ENCODE measurements at regions not wholly inside any gene's neighbourhood (a gene's known extent, or its start where the extent isn't known, plus 50 kb on each side); places are given as distances from the start of the nearest gene placed in this dataset.

DNA sequence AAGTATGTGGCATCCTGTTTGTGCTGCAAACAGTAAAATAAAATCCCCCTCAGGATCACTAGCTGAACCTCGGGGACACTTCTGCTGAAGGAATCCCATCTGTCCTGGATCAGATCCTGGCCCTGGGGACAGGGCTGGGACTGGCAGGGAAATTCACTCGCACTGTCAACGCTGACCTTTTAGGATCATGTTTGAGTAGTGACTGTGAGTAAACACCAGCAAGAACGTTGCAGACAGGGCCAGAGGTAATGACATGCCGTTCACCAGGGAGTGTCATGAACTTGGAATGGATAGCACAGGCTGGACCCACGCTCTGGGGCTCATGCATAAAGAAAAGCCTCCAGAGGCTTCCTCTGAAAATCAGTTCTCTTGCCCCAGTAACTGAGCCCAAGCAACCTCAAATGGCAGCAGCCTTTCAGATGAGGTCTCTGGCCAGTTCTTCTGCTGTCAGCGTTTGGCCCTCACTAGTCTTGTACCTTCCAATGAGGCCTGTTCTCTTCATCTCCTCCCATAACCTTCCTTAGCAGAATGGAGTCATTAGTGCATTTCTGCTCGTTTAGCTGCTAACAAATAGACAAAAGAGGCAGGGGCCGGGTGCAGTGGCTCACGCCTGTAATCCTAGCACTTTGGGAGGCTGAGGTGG lies 51.0 kb upstream of the BARX2 start:
- Mint-ChIP-seq H3K36me3 (no peaks in the 10 kb centered on the region), H3K4me3 (no peak overlapping the region), H3K27ac (no peak overlapping the region), H3K4me1 (ENCODE audit: low read depth) (no peaks in the 10 kb centered on the region), H3K9me3 (ENCODE audit: low read depth) (no peaks in the 10 kb centered on the region), H3K27me3 (no peaks in the 10 kb centered on the region)

DNA sequence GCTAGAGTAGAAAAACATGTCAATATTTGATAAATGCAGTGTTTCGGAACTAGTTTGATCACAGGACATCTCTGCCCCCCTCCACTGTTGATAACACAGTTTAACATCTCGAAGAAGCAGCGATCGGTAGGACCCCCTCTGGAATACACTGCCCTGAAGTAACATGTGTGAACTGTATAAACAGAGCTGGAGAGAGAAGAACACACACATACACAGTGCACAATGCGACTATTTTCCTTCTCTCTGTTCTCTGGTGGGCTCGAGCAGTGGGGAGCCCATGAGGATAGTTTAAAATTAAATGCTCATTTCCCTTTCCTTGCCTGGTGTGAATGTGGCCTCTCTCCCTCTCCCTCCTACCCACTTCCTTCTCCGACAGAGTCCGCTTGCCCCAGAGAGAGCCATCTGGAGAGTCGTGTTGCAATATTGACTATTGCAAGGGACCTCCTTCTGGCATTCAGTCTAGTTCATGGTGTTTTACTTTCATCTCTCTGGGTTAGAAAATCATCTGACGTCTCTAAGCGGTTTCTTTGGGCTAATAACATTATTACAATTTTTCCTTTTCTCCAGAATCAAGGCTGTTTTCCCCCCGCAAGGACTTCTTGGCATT lies 51.6 kb upstream of the BARX2 start:
- no peaks in the 10 kb centered on the region for H3K27me3 Mint-ChIP-seq
- H3K4me3 Mint-ChIP-seq = no peak overlapping the region
- H3K27ac Mint-ChIP-seq = no peak overlapping the region
- no peaks in the 10 kb centered on the region for H3K4me1 Mint-ChIP-seq (ENCODE audit: low read depth)
- no peaks in the 10 kb centered on the region for H3K9me3 Mint-ChIP-seq (ENCODE audit: low read depth)
- no peaks in the 10 kb centered on the region for H3K36me3 Mint-ChIP-seq

DNA sequence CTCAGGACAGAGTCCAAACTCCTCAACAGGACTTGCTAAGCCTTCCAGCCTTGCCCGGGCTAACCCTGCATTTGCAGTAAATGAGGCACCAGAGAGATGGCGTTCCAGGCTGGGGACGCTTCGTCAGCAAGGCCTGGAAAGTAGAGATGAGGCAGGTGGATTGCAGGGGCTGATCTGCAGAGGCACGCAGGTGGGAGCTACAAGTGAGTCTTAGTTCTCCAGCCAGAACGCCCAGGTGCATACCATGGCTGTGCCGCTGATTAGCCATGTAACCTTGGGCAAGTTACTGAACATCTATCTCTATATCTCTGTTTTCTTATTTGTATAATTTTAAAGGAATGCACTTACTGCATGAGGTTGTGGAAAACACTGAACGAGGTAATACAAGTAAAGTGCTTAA lies 52.7 kb upstream of the BARX2 start:
- no peak overlapping the region for H3K4me3 Mint-ChIP-seq
- no peak overlapping the region for H3K27ac Mint-ChIP-seq
- H3K9me3 Mint-ChIP-seq (ENCODE audit: low read depth) = no peaks in the 10 kb centered on the region
- H3K4me1 Mint-ChIP-seq (ENCODE audit: low read depth) = peaks cover under 1% of the 10 kb centered on the region
- H3K36me3 Mint-ChIP-seq = no peaks in the 10 kb centered on the region
- H3K27me3 Mint-ChIP-seq = no peaks in the 10 kb centered on the region

DNA sequence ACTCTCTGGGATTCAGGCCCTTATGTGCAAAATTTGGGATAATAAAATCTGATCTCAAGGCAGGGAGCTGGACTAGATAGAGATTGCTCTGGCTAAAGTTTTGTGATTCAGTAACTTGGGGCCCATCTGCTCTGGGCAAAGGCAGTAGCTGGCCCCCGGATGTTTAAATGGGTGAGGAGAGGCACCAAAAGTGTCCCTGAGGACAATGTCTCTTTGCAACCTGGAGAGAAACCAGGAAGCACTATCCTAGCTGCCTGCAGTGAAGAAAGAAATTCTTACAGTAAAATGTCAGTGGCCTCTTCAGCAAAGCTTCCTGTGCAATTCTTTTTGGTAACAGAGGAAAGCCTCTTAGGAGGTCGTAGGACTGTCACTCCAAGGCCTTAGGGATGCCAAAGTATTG lies 54.6 kb upstream of the BARX2 start:
- H3K9me3 Mint-ChIP-seq (ENCODE audit: low read depth) = no peaks in the 10 kb centered on the region
- no peak overlapping the region for H3K4me3 Mint-ChIP-seq
- H3K27ac Mint-ChIP-seq = no peak overlapping the region
- no peaks in the 10 kb centered on the region for H3K36me3 Mint-ChIP-seq
- H3K4me1 Mint-ChIP-seq (ENCODE audit: low read depth) = peaks cover 5% of the 10 kb centered on the region
- H3K27me3 Mint-ChIP-seq = no peaks in the 10 kb centered on the region

DNA sequence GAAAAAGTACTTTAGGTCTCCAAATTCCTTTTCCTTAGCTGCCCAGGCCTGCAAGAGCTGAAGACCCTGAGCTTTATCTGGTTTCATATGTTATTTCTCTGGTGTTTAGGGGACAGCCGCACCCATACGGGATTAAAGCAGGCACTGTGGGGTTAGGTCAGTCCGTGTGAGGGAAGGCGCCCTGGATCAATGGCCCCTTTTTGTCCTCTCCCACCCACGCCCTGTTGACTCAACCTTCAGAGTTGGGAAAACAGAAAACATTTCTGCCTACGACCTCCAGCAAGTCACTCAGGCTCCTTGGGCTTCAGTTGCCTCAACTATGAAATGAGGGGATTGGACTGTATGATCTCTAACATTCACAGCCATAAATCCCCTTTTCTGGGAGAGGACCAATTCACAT lies 55.2 kb upstream of the BARX2 start:
- Mint-ChIP-seq H3K27ac (no peak overlapping the region), H3K4me1 (ENCODE audit: low read depth) (peaks cover 5% of the 10 kb centered on the region), H3K4me3 (no peak overlapping the region), H3K36me3 (no peaks in the 10 kb centered on the region), H3K9me3 (ENCODE audit: low read depth) (no peaks in the 10 kb centered on the region), H3K27me3 (no peaks in the 10 kb centered on the region)

DNA sequence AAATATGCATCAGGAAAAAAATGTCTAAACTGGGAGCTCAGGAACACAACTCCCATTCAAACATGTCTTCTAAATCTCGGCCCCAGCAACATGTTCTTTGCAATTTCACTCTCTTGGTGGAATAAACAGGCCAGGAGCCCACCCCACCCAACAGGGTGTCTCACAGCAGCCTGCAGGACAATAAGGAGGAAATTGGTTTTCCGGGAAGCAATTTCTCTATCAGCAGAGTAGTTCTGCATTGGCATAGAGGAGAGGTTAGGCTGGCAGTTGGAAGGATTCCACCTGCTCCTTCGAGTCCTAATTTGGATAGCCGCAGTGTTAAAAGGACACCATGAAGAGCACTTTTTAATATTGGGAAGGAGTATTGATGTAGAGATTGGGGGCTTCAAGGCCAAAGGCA lies 55.9 kb upstream of the BARX2 start:
- H3K27me3 Mint-ChIP-seq = no peaks in the 10 kb centered on the region
- no peak overlapping the region for H3K4me3 Mint-ChIP-seq
- no peaks in the 10 kb centered on the region for H3K36me3 Mint-ChIP-seq
- H3K9me3 Mint-ChIP-seq (ENCODE audit: low read depth) = no peaks in the 10 kb centered on the region
- no peak overlapping the region for H3K27ac Mint-ChIP-seq
- H3K4me1 Mint-ChIP-seq (ENCODE audit: low read depth) = peaks cover 5% of the 10 kb centered on the region

DNA sequence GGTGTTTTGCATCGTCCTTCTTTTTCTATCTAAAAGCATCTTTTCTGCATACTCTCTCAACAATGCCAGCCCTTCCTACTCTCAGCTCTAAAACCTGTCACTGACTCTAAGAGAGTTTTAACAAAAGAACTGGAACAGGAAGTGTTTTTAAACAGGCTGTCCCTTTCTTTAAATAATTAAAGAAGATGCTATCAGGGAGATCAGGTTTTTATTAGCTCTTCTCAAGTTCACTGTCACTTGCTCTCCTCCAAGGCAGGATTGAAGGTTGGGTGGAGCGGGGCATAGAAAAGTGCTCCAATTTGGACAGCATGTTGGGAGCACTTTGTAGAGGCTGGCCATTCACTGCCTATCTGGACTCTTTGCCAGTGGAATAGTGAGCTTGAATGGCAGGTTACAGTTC lies 56.4 kb upstream of the BARX2 start:
- H3K9me3 Mint-ChIP-seq (ENCODE audit: low read depth) = no peaks in the 10 kb centered on the region
- no peaks in the 10 kb centered on the region for H3K36me3 Mint-ChIP-seq
- H3K27me3 Mint-ChIP-seq = no peaks in the 10 kb centered on the region
- no peak overlapping the region for H3K27ac Mint-ChIP-seq
- H3K4me1 Mint-ChIP-seq (ENCODE audit: low read depth) = peaks cover 5% of the 10 kb centered on the region
- H3K4me3 Mint-ChIP-seq = no peak overlapping the region

DNA sequence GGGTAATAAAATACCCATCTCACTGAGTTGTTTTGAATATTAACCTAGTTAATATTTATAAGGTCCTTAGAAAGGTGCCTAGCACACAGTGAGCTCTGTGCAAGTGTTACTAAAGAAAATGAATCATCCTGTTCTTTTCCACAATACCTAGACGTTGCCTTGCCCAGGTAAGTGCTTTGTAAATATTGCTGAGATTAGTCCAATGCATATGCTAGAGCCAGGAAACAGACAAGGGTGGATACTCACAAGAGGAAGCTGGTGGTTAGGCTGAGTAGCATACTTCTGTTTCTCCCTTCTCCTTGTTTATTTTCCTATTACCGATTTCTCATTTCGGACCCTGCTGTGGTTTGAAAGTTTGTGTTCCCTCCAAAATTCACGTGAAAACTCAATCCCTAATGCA lies 58.1 kb upstream of the BARX2 start:
- Mint-ChIP-seq H3K27me3 (no peaks in the 10 kb centered on the region), H3K4me3 (no peak overlapping the region), H3K9me3 (ENCODE audit: low read depth) (no peaks in the 10 kb centered on the region), H3K36me3 (no peaks in the 10 kb centered on the region), H3K4me1 (ENCODE audit: low read depth) (peaks cover 5% of the 10 kb centered on the region), H3K27ac (no peak overlapping the region)

DNA sequence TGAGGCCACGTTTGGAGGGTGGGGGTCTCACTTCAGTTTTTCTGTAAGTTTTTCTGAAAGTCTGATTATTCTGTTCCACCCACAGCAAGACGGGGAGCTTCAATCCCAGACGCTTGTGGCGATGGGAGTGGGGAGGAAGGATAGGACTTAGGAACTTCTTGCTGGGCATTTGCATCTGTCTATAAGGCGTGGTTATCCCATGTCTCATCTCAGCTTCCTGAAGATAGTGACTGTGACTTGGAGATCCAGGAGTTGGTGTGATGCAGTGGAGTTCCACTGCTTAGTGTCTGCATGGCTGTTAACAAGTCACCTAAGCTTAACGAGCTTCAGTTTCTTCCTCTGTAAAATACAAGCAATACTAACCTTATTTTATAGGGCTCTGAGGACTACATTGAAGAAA lies 58.9 kb upstream of the BARX2 start:
- Mint-ChIP-seq H3K9me3 (ENCODE audit: low read depth) (no peaks in the 10 kb centered on the region), H3K4me1 (ENCODE audit: low read depth) (peaks cover 5% of the 10 kb centered on the region), H3K27me3 (no peaks in the 10 kb centered on the region), H3K4me3 (no peak overlapping the region), H3K36me3 (no peaks in the 10 kb centered on the region), H3K27ac (no peak overlapping the region)

DNA sequence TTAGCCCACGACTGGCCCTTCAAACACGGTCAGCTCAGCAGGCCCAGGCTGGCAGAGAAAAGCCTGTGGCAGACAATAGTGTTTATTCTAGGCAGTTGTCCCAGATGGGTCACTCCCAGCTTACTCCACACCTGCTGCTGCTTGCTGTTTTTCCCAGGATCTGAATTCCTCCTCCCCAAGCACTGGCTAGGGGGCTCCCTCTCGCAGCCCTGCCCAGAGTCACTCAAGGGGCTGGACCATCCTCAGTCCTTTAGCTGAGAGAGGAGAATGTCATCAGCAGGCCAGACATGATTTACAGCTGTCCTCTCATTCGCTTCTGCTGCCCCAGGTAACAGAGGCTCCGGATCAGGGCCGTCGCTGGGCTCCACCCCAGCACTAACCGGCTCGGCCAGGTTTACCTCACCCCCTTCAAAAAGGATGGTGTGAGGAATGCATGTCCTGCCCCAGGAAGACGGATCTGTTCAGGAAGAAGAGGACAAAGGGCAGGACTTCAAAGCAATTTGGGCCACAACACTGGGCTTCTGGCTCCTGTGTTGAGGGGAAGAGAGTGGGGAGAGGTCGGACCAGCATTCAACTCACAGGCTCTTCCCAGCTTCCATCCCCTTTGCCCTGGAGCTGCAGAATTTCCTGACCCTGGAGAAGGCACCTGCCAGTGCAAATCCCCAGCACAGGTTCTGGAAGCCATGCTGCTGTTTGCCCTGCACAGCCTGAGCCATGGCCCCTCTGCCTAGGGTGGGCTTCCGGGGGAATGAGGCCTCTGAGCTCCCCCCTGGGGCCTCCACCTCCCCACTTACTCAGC lies 59.7 kb upstream of the BARX2 start:
- Mint-ChIP-seq H3K4me1 (ENCODE audit: low read depth) (peaks cover 5% of the 10 kb centered on the region), H3K9me3 (ENCODE audit: low read depth) (no peaks in the 10 kb centered on the region), H3K4me3 (no peak overlapping the region), H3K27me3 (no peaks in the 10 kb centered on the region), H3K36me3 (no peaks in the 10 kb centered on the region), H3K27ac (no peak overlapping the region)

DNA sequence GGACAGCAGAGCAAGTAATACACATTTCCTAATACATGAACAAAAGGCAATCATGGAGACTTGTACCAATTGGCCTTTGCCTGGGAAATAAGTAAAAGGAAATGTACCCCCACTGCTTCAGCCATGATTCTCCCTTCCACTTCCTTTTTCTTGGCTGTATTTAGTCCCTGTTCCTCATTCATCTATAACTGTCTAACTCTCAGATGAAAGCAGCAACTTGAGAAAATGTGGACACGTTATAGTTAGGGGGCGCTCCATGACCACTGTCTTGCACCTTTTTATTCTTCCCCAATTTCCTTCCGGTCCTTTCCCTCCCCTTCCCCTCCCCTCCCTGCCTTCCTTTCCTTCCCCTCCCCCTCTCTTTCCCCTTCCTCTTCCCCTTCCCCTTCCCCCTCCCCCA lies 61.3 kb upstream of the BARX2 start:
- no peak overlapping the region for H3K27ac Mint-ChIP-seq
- no peaks in the 10 kb centered on the region for H3K36me3 Mint-ChIP-seq
- no peak overlapping the region for H3K4me3 Mint-ChIP-seq
- no peaks in the 10 kb centered on the region for H3K27me3 Mint-ChIP-seq
- H3K9me3 Mint-ChIP-seq (ENCODE audit: low read depth) = no peaks in the 10 kb centered on the region
- H3K4me1 Mint-ChIP-seq (ENCODE audit: low read depth) = peaks cover 5% of the 10 kb centered on the region

DNA sequence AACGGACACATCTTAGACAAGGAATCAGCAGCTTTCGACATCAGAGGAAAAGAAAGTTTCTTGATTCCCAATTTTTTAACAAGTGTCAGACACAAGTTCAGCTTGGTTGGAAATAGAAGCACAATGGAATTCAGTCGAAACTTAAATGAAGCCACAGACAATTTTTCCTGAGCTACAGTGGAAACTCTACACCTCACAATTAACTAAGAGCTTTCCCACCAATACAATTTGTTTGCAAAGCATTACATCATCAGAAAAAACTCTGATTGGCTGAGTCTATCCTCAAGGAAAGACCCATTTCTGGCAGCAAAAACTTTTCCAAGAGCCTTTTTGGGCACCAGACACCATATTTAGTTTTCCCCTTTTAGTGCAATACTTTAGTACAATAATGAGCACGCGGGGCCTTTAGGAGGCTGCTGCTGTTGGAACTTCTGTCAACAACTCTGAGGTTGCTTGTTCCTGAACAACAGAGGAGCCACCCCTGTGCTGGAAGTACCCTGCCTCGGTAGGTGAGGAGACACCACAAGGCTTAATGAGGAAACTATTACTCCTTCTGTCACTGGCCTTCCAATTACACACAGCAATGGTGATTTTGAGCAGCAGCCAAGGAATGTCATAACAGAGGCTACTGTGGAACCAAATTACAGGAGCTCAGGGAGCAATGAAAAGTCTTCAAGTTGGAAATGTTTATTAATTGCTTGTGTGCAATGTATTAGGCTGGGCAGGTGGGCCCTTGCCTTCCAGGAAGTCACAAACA lies 61.9 kb upstream of the BARX2 start:
- no peak overlapping the region for H3K4me3 Mint-ChIP-seq
- H3K9me3 Mint-ChIP-seq (ENCODE audit: low read depth) = no peaks in the 10 kb centered on the region
- no peaks in the 10 kb centered on the region for H3K27me3 Mint-ChIP-seq
- peaks cover 5% of the 10 kb centered on the region for H3K4me1 Mint-ChIP-seq (ENCODE audit: low read depth)
- H3K27ac Mint-ChIP-seq = no peak overlapping the region
- H3K36me3 Mint-ChIP-seq = no peaks in the 10 kb centered on the region

DNA sequence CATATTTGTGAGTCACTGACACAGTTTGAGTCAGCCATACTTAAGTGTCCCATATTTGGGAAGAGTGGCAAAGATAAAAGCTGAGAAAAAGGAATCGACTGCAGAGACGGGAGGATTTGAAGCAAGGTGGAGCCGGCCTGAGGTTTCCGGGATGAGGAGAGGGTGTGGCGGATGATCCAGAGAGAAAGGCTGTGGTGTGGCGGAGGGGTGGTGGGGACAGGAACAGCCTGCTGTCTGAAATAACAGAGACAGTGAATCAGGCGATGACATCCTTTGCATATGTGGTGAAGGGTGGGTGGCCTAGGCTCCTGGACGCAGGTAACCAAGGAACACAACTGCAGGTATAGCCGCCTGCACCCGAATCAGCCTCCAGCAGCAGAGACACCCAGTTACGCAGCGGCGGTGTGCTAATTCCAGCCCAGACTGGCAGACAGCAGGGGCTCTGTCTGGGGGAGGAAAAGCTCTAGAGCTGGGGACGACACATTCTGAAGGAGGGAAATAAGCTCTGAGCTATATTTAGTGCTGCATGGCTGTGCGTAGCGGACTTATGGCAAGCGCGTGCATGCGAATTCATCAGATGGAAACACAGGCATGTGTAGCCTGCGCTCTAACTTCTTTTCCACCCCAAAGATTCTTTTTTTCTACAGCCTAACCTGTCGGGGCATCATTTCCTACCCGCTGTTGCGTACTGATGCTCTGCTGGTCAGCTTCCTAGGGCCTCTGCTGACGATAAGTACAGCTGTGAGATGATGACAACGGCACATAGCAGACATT lies 62.7 kb upstream of the BARX2 start:
- no peaks in the 10 kb centered on the region for H3K9me3 Mint-ChIP-seq (ENCODE audit: low read depth)
- H3K4me1 Mint-ChIP-seq (ENCODE audit: low read depth) = peaks cover 4% of the 10 kb centered on the region
- H3K27ac Mint-ChIP-seq = no peak overlapping the region
- no peaks in the 10 kb centered on the region for H3K27me3 Mint-ChIP-seq
- H3K36me3 Mint-ChIP-seq = no peaks in the 10 kb centered on the region
- no peak overlapping the region for H3K4me3 Mint-ChIP-seq

GRCh38 chr11:129308241-129308865 lies 67.3 kb upstream of the BARX2 start:
- Mint-ChIP-seq H3K9me3 (ENCODE audit: low read depth) (no peaks in the 10 kb centered on the region), H3K4me3 (no peak overlapping the region), H3K27ac (no peak overlapping the region), H3K36me3 (no peaks in the 10 kb centered on the region), H3K27me3 (peaks cover 3% of the 10 kb centered on the region), H3K4me1 (ENCODE audit: low read depth) (no peaks in the 10 kb centered on the region)

Data from activated naive CD8-positive, alpha-beta T cell (primary cell).